ENCODE measurements at regions not wholly inside any gene's neighbourhood (a gene's known extent, or its start where the extent isn't known, plus 50 kb on each side); places are given as distances from the start of the nearest gene placed in this dataset.

DNA sequence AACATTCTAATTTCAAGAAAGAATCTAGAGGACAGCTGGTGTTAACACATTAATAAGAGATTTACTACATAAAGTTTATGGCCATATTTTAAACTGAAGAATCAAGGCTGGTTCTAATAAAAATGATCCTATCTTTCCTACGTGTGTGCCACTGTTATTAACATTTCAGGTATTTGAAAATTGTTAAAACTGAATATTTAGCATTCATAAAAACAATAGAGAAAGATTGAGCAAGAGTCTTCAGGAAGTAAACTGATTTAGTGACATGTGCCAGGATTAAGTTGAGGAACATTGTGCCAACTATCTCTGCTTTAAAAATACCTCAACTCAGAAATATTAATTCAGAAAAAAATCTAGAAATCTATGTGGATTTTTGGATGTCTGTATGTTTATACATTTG lies 810.1 kb downstream of the FAT4 start:
- ChIA-PET RAD21 (ENCODE audit: unreplicated experiment) (no interaction called here), POLR2A (no interaction called here), CTCF (no interaction called here), SMC1A (ENCODE audit: uncharacterized antibody, unreplicated experiment) (no interaction called here)
- ATAC-seq (no peak), FAIRE-seq (no peak), DNase-seq (ENCODE audit: low read depth, low spot score) (no peak)
- no TSS peak for BruUV-seq (replicated peaks)
- Histone ChIP-seq H3K4me2 (ENCODE audit: control insufficient read depth, insufficient read depth) (no peak overlapping the region), H2AFZ (ENCODE audit: control insufficient read depth, low read depth, low read length) (no peak overlapping the region), H3K9ac (ENCODE audit: control insufficient read depth, insufficient read depth, low read length) (no peak overlapping the region), H3K36me3 (ENCODE audit: control insufficient read depth in 2 of 2, insufficient read depth in 2 of 2, low read length in 1 of 2) (no peaks in the 10 kb centered on the region), H4K20me1 (ENCODE audit: control insufficient read depth, insufficient read depth) (no peaks in the 10 kb centered on the region), H3K4me3 (no peak overlapping the region), H3K4me1 (ENCODE audit: control insufficient read depth, insufficient read depth, low read length) (no peaks in the 10 kb centered on the region), H3K9me3 (replicated peaks; ENCODE audit: control insufficient read depth, insufficient read depth, low read length) (no peaks in the 10 kb centered on the region), H3K79me2 (ENCODE audit: control insufficient read depth, insufficient read depth, low read length) (no peaks in the 10 kb centered on the region), H3K27me3 (replicated peaks in 1 of 2; ENCODE audit: control insufficient read depth in 2 of 2, insufficient read depth in 2 of 2, low read length in 1 of 2) (no peaks in the 10 kb centered on the region), H3K27ac (ENCODE audit: control insufficient read depth, insufficient read depth) (no peak overlapping the region)
- 0% methylated on average over 1 of the region's 1 CpG for WGBS (ENCODE audit: insufficient coverage, insufficient replicate concordance, low lambda C conversion rate, missing lambda C conversion rate)
- intact Hi-C loops (cut with micrococcal nuclease; ENCODE audit: unreplicated experiment) (no loop called here), in situ Hi-C loops (cut with MboI) (no loop called here)
- no peak for TF ChIP-seq POLR2AphosphoS5 (IDR thresholded peaks at IDR 0.05; ENCODE audit: low read length)
- TF ChIP-seq, protein P1, sequence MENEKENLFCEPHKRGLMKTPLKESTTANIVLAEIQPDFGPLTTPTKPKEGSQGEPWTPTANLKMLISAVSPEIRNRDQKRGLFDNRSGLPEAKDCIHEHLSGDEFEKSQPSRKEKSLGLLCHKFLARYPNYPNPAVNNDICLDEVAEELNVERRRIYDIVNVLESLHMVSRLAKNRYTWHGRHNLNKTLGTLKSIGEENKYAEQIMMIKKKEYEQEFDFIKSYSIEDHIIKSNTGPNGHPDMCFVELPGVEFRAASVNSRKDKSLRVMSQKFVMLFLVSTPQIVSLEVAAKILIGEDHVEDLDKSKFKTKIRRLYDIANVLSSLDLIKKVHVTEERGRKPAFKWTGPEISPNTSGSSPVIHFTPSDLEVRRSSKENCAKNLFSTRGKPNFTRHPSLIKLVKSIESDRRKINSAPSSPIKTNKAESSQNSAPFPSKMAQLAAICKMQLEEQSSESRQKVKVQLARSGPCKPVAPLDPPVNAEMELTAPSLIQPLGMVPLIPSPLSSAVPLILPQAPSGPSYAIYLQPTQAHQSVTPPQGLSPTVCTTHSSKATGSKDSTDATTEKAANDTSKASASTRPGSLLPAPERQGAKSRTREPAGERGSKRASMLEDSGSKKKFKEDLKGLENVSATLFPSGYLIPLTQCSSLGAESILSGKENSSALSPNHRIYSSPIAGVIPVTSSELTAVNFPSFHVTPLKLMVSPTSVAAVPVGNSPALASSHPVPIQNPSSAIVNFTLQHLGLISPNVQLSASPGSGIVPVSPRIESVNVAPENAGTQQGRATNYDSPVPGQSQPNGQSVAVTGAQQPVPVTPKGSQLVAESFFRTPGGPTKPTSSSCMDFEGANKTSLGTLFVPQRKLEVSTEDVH (IDR thresholded peaks at IDR 0.05; ENCODE audit: low read depth, partially characterized antibody): no peak
- no peak for TF ChIP-seq NFIC (IDR thresholded peaks at IDR 0.05; ENCODE audit: low read depth, low read length)
- TF ChIP-seq TCF3 (IDR thresholded peaks at IDR 0.05; ENCODE audit: borderline replicate concordance, insufficient read depth, low read depth, low read length): no peak
- no peak for TF ChIP-seq CHD1 (IDR thresholded peaks at IDR 0.05; ENCODE audit: low read depth, low read length)
- TF ChIP-seq KAT2A (conservative IDR thresholded peaks at IDR 0.05; ENCODE audit: control insufficient read depth, low read depth, low read length): no peak
- TF ChIP-seq IRF4 (IDR thresholded peaks at IDR 0.05; ENCODE audit: low read depth, low read length): no peak
- TF ChIP-seq ZBED1 (IDR thresholded peaks at IDR 0.05; ENCODE audit: borderline replicate concordance): no peak
- TF ChIP-seq, protein P2, sequence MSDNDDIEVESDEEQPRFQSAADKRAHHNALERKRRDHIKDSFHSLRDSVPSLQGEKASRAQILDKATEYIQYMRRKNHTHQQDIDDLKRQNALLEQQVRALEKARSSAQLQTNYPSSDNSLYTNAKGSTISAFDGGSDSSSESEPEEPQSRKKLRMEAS (IDR thresholded peaks at IDR 0.05; ENCODE audit: low read depth, low read length): no peak
- TF ChIP-seq NFYB (IDR thresholded peaks at IDR 0.05; ENCODE audit: insufficient read depth, low read depth, low read length): no peak
- TF ChIP-seq SREBF2 (IDR thresholded peaks at IDR 0.05; ENCODE audit: low read length): no peak
- TF ChIP-seq NBN (IDR thresholded peaks at IDR 0.05): no peak
- no peak for TF ChIP-seq SMAD5 (IDR thresholded peaks at IDR 0.05; ENCODE audit: low read depth)
- TF ChIP-seq, protein P3, sequence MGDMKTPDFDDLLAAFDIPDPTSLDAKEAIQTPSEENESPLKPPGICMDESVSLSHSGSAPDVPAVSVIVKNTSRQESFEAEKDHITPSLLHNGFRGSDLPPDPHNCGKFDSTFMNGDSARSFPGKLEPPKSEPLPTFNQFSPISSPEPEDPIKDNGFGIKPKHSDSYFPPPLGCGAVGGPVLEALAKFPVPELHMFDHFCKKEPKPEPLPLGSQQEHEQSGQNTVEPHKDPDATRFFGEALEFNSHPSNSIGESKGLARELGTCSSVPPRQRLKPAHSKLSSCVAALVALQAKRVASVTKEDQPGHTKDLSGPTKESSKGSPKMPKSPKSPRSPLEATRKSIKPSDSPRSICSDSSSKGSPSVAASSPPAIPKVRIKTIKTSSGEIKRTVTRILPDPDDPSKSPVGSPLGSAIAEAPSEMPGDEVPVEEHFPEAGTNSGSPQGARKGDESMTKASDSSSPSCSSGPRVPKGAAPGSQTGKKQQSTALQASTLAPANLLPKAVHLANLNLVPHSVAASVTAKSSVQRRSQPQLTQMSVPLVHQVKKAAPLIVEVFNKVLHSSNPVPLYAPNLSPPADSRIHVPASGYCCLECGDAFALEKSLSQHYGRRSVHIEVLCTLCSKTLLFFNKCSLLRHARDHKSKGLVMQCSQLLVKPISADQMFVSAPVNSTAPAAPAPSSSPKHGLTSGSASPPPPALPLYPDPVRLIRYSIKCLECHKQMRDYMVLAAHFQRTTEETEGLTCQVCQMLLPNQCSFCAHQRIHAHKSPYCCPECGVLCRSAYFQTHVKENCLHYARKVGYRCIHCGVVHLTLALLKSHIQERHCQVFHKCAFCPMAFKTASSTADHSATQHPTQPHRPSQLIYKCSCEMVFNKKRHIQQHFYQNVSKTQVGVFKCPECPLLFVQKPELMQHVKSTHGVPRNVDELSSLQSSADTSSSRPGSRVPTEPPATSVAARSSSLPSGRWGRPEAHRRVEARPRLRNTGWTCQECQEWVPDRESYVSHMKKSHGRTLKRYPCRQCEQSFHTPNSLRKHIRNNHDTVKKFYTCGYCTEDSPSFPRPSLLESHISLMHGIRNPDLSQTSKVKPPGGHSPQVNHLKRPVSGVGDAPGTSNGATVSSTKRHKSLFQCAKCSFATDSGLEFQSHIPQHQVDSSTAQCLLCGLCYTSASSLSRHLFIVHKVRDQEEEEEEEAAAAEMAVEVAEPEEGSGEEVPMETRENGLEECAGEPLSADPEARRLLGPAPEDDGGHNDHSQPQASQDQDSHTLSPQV (IDR thresholded peaks at IDR 0.05): no peak
- TF ChIP-seq MEF2B (IDR thresholded peaks at IDR 0.05; ENCODE audit: partially characterized antibody, poor library complexity, severe bottlenecking): no peak
- no peak for TF ChIP-seq MTA2 (IDR thresholded peaks at IDR 0.05; ENCODE audit: low read depth)
- no peak for TF ChIP-seq SUZ12 (IDR thresholded peaks at IDR 0.05; ENCODE audit: unreplicated experiment)
- no peak for TF ChIP-seq HDAC2 (IDR thresholded peaks at IDR 0.05)
- TF ChIP-seq, protein P4, sequence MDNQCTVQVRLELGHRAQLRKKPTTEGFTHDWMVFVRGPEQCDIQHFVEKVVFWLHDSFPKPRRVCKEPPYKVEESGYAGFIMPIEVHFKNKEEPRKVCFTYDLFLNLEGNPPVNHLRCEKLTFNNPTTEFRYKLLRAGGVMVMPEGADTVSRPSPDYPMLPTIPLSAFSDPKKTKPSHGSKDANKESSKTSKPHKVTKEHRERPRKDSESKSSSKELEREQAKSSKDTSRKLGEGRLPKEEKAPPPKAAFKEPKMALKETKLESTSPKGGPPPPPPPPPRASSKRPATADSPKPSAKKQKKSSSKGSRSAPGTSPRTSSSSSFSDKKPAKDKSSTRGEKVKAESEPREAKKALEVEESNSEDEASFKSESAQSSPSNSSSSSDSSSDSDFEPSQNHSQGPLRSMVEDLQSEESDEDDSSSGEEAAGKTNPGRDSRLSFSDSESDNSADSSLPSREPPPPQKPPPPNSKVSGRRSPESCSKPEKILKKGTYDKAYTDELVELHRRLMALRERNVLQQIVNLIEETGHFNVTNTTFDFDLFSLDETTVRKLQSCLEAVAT (IDR thresholded peaks at IDR 0.05): no peak
